ENCODE measurements at regions not wholly inside any gene's neighbourhood (a gene's known extent, or its start where the extent isn't known, plus 50 kb on each side); places are given as distances from the start of the nearest gene placed in this dataset.

DNA sequence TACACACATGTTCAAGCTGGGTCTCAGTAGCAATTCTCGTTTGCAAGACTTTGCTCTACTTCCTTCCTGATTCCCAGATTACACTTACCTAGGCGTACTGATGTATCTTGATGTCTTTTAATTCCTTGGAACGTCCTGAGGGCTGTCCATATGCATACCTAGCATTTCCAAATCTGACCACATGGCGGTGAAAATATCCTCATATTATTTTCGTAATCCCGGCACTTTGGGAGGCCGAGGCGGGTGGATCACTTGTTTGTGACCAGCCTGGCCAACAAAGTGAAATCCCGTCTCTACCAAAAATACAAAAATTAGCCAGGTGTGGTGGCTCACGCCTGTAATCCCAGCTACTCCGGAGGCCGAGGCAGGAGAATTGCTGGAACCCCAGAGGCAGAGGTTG is 1786.3 kb upstream of the TENM3 start:
- Histone ChIP-seq H3K9ac (ENCODE audit: low read length) (no peak overlapping the region), H3K4me3 (ENCODE audit: low read length) (no peak overlapping the region), H3K36me3 (ENCODE audit: control insufficient read depth, insufficient read depth, low read length) (no peaks in the 10 kb centered on the region), H3K27ac (ENCODE audit: low read depth, low read length) (no peak overlapping the region), H3K27me3 (ENCODE audit: control insufficient read depth, insufficient read depth, low read length) (no peaks in the 10 kb centered on the region), H3K4me1 (ENCODE audit: control insufficient read depth, insufficient read depth, low read length) (no peaks in the 10 kb centered on the region)

DNA sequence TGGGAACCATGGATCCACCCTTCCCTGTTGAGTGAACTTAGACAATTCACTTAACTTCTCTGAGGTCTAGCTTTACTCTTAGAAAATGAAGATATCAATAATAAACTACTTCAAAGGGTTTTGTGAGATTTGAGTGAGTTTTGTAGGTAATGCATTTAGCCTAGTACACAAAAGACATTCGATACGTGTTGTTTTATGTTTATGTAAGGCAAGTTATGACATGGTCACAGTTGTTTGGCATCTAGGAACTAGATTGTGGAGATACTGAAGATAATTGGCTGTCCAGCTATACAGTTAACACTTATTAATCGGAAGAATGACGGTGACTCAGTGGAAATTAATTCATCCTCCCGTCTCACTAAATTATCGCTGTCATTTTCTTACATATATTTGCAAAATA is 1781.1 kb upstream of the TENM3 start:
- Histone ChIP-seq H3K27ac (ENCODE audit: low read depth, low read length) (no peak overlapping the region), H3K4me1 (ENCODE audit: control insufficient read depth, insufficient read depth, low read length) (no peaks in the 10 kb centered on the region), H3K4me3 (ENCODE audit: low read length) (no peak overlapping the region), H3K36me3 (ENCODE audit: control insufficient read depth, insufficient read depth, low read length) (no peaks in the 10 kb centered on the region), H3K27me3 (ENCODE audit: control insufficient read depth, insufficient read depth, low read length) (no peaks in the 10 kb centered on the region), H3K9ac (ENCODE audit: low read length) (no peak overlapping the region)

DNA sequence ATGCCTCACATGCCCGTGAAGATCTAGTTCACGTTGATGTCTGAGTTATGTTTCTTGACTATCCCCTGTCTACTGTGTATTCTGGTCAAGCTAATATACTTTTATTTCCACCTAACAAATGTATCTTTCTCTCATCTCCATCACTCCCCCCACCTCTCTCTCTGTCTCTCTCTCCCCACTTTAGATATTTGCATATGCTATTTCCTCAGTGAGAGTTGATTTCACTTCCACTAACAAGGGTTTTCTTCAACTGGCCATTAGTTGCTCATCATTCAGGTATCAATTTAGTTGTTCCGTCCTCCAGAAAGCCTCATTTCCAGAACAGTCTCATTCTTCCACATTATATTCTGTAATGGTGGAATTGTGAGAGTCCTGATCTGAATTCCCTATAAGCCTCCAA is 1777.8 kb upstream of the TENM3 start:
- Histone ChIP-seq H3K27ac (ENCODE audit: low read depth, low read length) (no peak overlapping the region), H3K36me3 (ENCODE audit: control insufficient read depth, insufficient read depth, low read length) (no peaks in the 10 kb centered on the region), H3K27me3 (ENCODE audit: control insufficient read depth, insufficient read depth, low read length) (no peaks in the 10 kb centered on the region), H3K9ac (ENCODE audit: low read length) (no peak overlapping the region), H3K4me1 (ENCODE audit: control insufficient read depth, insufficient read depth, low read length) (no peaks in the 10 kb centered on the region), H3K4me3 (ENCODE audit: low read length) (no peak overlapping the region)

DNA sequence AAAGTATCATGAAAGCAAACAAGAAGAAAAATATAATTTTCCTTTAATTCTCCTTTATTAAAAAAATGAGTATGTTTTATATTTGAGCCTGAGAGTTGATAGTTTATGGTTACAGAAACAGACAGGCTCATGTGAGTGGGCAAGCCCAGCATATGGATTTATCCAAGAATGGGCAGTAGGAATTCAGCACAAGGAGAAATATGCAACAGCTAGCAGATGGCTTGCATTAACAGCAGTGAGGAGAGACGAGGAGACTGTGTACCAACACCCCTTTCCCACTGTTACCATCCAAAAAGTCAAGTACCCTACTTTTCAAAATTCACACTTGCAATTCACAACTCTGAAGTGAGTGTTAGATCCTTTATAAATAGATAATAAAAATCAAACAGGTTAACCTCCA is 1760.2 kb upstream of the TENM3 start:
- Histone ChIP-seq H3K9ac (ENCODE audit: low read length) (no peak overlapping the region), H3K4me1 (ENCODE audit: control insufficient read depth, insufficient read depth, low read length) (no peaks in the 10 kb centered on the region), H3K27ac (ENCODE audit: low read depth, low read length) (no peak overlapping the region), H3K4me3 (ENCODE audit: low read length) (no peak overlapping the region), H3K36me3 (ENCODE audit: control insufficient read depth, insufficient read depth, low read length) (no peaks in the 10 kb centered on the region), H3K27me3 (ENCODE audit: control insufficient read depth, insufficient read depth, low read length) (no peaks in the 10 kb centered on the region)

DNA sequence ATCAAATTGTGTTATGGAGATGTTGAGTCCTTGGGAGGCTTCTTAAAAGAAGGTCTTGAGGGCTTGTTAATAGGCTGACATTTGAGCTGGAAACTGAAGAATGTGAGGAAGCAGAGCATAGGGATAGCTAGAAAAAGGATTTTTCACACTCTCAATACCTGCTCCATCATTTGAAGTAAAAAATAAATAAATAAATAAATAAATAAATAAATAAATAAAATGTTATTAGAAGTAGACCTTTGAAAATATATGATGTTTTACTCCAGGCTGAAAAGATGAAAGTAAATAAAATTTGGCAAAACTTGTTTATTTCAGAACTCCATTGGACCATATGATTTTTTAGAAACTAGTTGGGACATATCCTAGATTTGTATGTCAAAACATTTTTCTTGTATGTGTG is 1757.8 kb upstream of the TENM3 start:
- no peak overlapping the region for H3K4me3 ChIP-seq (ENCODE audit: low read length)
- H3K27ac ChIP-seq (ENCODE audit: low read depth, low read length): no peak overlapping the region
- H3K4me1 ChIP-seq (ENCODE audit: control insufficient read depth, insufficient read depth, low read length): no peaks in the 10 kb centered on the region
- H3K36me3 ChIP-seq (ENCODE audit: control insufficient read depth, insufficient read depth, low read length): no peaks in the 10 kb centered on the region
- H3K27me3 ChIP-seq (ENCODE audit: control insufficient read depth, insufficient read depth, low read length): no peaks in the 10 kb centered on the region
- no peak overlapping the region for H3K9ac ChIP-seq (ENCODE audit: low read length)

DNA sequence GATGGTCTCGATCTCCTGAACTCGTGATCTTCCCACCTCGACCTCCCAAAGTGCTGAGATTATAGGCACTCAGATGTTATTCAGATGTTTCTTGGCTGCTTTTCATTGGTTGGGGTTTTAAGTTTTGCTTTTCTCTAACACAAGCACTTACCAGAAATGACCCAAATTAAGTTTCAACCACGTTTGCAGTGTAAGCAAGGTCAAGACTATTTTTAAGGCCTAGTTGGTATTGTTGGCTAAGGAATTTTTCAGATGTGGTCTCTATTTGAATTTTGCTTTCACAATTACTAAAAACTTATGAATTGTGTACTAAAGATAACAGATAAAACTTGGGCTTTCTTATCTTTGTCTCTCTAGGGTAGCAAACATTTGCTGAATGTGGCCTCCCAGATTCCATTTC is 1756.9 kb upstream of the TENM3 start:
- Histone ChIP-seq H3K4me3 (ENCODE audit: low read length) (no peak overlapping the region), H3K4me1 (ENCODE audit: control insufficient read depth, insufficient read depth, low read length) (no peaks in the 10 kb centered on the region), H3K9ac (ENCODE audit: low read length) (no peak overlapping the region), H3K27me3 (ENCODE audit: control insufficient read depth, insufficient read depth, low read length) (no peaks in the 10 kb centered on the region), H3K27ac (ENCODE audit: low read depth, low read length) (no peak overlapping the region), H3K36me3 (ENCODE audit: control insufficient read depth, insufficient read depth, low read length) (no peaks in the 10 kb centered on the region)

DNA sequence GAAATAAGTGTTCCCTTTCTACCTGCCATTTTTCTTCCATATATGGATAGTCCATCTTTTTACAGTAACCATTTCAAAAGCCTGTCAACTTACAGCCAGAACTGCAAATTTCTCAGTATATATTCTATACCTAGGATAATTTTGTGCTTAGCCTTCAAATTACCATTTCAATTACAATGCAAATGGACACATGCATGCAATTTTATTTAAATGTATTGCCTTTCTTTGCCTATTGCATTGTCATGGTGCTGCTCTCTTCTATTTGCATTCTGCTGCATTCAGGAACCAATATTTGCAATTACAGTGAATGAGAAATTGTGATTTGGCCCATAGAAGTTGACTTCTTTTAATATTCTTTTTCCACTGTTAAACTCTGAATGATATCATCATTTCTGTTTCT is 1753.4 kb upstream of the TENM3 start:
- no peaks in the 10 kb centered on the region for H3K27me3 ChIP-seq (ENCODE audit: control insufficient read depth, insufficient read depth, low read length)
- H3K4me3 ChIP-seq (ENCODE audit: low read length): no peak overlapping the region
- H3K27ac ChIP-seq (ENCODE audit: low read depth, low read length): no peak overlapping the region
- no peak overlapping the region for H3K9ac ChIP-seq (ENCODE audit: low read length)
- H3K4me1 ChIP-seq (ENCODE audit: control insufficient read depth, insufficient read depth, low read length): no peaks in the 10 kb centered on the region
- no peaks in the 10 kb centered on the region for H3K36me3 ChIP-seq (ENCODE audit: control insufficient read depth, insufficient read depth, low read length)

DNA sequence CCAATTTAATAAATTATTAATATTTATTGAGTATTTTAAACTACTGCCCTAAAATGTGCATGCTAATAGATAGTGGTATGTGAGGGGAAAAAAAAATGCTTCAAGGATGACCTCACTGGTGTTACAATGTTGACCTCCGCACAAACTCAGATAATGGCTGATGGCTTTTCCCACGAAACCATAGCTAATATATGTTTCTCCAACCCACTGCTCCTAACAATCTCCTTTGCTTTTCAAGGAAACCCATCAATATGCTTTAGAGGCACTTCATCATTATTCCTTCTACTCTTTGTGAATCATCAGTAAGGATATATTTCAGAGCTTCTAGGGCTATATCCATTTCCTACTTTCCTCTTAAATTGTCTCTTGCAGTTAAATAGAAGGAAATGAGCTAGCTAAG is 1752.0 kb upstream of the TENM3 start:
- Histone ChIP-seq H3K36me3 (ENCODE audit: control insufficient read depth, insufficient read depth, low read length) (no peaks in the 10 kb centered on the region), H3K4me1 (ENCODE audit: control insufficient read depth, insufficient read depth, low read length) (no peaks in the 10 kb centered on the region), H3K4me3 (ENCODE audit: low read length) (no peak overlapping the region), H3K27me3 (ENCODE audit: control insufficient read depth, insufficient read depth, low read length) (no peaks in the 10 kb centered on the region), H3K9ac (ENCODE audit: low read length) (no peak overlapping the region), H3K27ac (ENCODE audit: low read depth, low read length) (no peak overlapping the region)

DNA sequence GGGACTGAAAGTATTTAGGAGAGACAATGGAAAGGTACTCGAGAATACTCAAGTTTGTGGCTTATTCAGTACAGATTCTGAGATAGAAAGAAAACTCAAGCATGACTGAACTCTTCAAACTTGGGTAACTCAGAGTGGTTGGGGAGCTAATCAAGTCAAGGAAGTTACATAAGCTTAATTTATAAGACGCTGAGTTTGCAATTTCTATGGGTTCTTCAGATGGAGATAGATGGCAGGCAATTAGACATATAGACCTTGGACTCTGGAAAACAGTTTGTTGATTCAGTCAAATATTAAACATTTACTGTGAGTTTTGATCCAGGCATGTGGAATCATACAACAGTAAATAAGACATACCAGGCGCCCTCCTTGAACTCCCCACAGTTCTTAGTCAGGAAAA is 1749.9 kb upstream of the TENM3 start:
- Histone ChIP-seq H3K4me1 (ENCODE audit: control insufficient read depth, insufficient read depth, low read length) (no peaks in the 10 kb centered on the region), H3K36me3 (ENCODE audit: control insufficient read depth, insufficient read depth, low read length) (no peaks in the 10 kb centered on the region), H3K27me3 (ENCODE audit: control insufficient read depth, insufficient read depth, low read length) (no peaks in the 10 kb centered on the region), H3K4me3 (ENCODE audit: low read length) (no peak overlapping the region), H3K27ac (ENCODE audit: low read depth, low read length) (no peak overlapping the region), H3K9ac (ENCODE audit: low read length) (no peak overlapping the region)

DNA sequence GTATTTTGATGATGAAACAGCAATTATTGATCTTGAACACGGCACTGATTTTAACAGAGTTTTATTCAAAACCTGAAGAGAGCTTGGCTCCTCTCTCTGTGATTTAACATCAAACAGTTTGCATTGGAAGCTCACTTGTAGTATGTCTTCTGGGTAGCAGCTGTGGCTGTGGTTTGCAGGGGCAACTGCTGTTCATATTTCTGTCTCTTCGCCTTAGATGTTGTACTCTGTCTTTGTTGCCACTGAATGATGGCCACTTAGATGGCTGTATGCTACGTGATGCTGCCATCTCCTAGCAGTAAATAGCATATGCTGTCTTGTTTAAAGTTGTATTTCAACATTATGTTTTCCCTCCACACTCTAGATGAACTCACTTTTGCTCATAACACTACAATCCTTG is 1743.0 kb upstream of the TENM3 start:
- Histone ChIP-seq H3K36me3 (ENCODE audit: control insufficient read depth, insufficient read depth, low read length) (no peaks in the 10 kb centered on the region), H3K27ac (ENCODE audit: low read depth, low read length) (no peak overlapping the region), H3K4me1 (ENCODE audit: control insufficient read depth, insufficient read depth, low read length) (no peaks in the 10 kb centered on the region), H3K4me3 (ENCODE audit: low read length) (no peak overlapping the region), H3K27me3 (ENCODE audit: control insufficient read depth, insufficient read depth, low read length) (no peaks in the 10 kb centered on the region), H3K9ac (ENCODE audit: low read length) (no peak overlapping the region)

DNA sequence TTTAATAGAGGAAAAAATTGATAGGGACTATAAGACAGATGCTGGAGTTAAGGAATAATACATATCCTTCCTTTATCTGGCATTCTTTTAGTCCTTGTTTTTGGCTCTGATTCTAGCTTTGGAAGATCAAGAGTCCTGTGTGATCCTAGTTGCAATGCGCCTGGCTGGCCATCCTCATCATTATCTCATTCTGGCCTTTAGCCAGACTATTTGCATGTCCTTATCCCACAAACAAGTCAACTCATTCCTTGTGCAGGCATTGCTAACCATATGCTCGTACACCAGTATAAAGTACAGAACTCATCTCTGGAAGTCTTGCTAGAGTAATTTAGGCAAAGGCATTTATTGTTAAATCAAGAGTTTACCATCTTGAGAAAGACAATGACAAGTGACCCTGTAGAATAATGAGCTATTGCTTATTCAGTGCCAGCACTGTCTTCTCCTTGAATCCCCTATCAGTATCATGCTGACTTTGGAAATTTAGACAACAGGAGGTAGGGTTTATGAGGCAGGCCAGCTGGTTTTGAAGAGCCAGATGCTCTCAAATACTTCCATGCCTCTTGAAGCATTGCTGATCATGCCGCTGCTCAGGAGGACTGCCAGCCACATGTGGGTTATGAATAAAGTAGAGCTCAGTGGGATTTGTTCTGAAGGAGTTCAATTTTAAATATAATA is 1730.3 kb upstream of the TENM3 start:
- Histone ChIP-seq H3K9ac (ENCODE audit: low read length) (no peak overlapping the region), H3K4me3 (ENCODE audit: low read length) (no peak overlapping the region), H3K27me3 (ENCODE audit: control insufficient read depth, insufficient read depth, low read length) (no peaks in the 10 kb centered on the region), H3K27ac (ENCODE audit: low read depth, low read length) (no peak overlapping the region), H3K36me3 (ENCODE audit: control insufficient read depth, insufficient read depth, low read length) (no peaks in the 10 kb centered on the region), H3K4me1 (ENCODE audit: control insufficient read depth, insufficient read depth, low read length) (no peaks in the 10 kb centered on the region)

DNA sequence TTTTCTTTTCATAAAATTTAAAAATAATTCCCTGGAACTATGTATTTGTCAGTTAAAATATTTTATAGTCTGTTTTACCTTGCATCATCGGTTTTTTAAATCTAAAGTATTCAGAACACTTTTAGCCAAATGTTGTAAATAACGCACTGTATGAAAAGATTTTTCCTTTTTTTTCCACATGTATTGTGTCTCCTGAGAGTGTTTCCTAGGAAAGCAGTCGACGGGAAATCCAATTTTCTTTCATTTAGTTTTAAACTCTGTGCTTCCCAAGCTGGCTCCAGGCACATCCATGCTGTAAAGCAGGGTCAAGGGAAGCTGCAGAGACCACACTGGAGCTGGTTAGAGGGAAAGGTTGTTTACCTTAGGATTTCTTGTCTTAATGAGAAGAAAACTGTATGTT is 1724.3 kb upstream of the TENM3 start:
- H3K27ac ChIP-seq (ENCODE audit: low read depth, low read length): no peak overlapping the region
- no peaks in the 10 kb centered on the region for H3K27me3 ChIP-seq (ENCODE audit: control insufficient read depth, insufficient read depth, low read length)
- no peak overlapping the region for H3K4me3 ChIP-seq (ENCODE audit: low read length)
- no peaks in the 10 kb centered on the region for H3K4me1 ChIP-seq (ENCODE audit: control insufficient read depth, insufficient read depth, low read length)
- no peaks in the 10 kb centered on the region for H3K36me3 ChIP-seq (ENCODE audit: control insufficient read depth, insufficient read depth, low read length)
- H3K9ac ChIP-seq (ENCODE audit: low read length): no peak overlapping the region

DNA sequence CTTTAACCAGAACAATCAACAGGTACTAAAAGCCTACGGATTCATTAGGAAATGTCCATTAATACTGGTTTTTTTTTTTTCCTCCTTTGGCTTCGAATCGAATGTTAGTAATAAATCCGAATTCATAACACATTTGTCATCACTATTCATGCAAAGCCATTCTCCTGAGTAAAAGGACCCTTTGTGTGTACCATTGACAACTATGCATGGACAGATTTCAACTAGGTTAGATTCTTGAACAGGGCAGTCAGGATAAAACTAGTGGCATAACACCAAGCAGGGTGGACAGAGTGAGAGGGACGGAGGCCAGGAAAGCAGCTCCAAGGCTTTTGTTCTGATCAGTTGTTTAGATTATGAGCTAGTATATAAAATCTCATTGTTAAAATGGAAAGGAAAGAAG is 1722.0 kb upstream of the TENM3 start:
- H3K27ac ChIP-seq (ENCODE audit: low read depth, low read length): no peak overlapping the region
- H3K36me3 ChIP-seq (ENCODE audit: control insufficient read depth, insufficient read depth, low read length): no peaks in the 10 kb centered on the region
- H3K27me3 ChIP-seq (ENCODE audit: control insufficient read depth, insufficient read depth, low read length): no peaks in the 10 kb centered on the region
- no peaks in the 10 kb centered on the region for H3K4me1 ChIP-seq (ENCODE audit: control insufficient read depth, insufficient read depth, low read length)
- no peak overlapping the region for H3K4me3 ChIP-seq (ENCODE audit: low read length)
- H3K9ac ChIP-seq (ENCODE audit: low read length): no peak overlapping the region
